Nephron (organoid): ENCODE measurements at regions not wholly inside any gene's neighbourhood (a gene's known extent, or its start where the extent isn't known, plus 50 kb on each side); places are given as distances from the start of the nearest gene placed in this dataset.
A peak's percentile ranks its signal among the peaks of the same experiment; 100 is the strongest.
"Not testable (repeated sequence)": the region's sequence is repeated elsewhere in the genome, so short reads cannot be mapped to it uniquely, and the experiment has no call there.

ENCODE experiments used
- H3K27ac Mint-ChIP-seq, 3 experiments: 2 replicates each; pipeline ENCODE4 v1.8.0; 2020; ENCODE audit warnings: mixed read lengths in 3 of 3, mild to moderate bottlenecking in 2 of 3, moderate library complexity in 1 of 3
- H3K27me3 Mint-ChIP-seq: 2 replicates; pipeline ENCODE4 v1.8.0; 2021; ENCODE audit warnings: low read depth, mild to moderate bottlenecking, moderate library complexity, mixed read lengths
- H3K36me3 Mint-ChIP-seq: 2 replicates; pipeline ENCODE4 v1.8.0; 2020; ENCODE audit warnings: low read depth, mixed read lengths
- H3K4me1 Mint-ChIP-seq: 2 replicates; pipeline ENCODE4 v1.8.0; 2020; ENCODE audit warnings: mixed read lengths
- H3K4me3 Mint-ChIP-seq, 3 experiments: 2 replicates each; pipeline ENCODE4 v1.8.0; 2020; ENCODE audit warnings: mild to moderate bottlenecking in 3 of 3, mixed read lengths in 3 of 3, moderate library complexity in 2 of 3
- H3K9me3 Mint-ChIP-seq: 2 replicates; pipeline ENCODE4 v1.8.0; 2020; ENCODE audit warnings: mixed read lengths
- CTCF ChIP-seq, 3 experiments: fragments of 200-600 bp; sonication (generic); IDR thresholded peaks; one replicate each; pipeline ENCODE4 v1.5.0; 2021; ENCODE audit warnings: antibody characterized with exemption in 3 of 3; ENCODE audit not compliant: unreplicated experiment in 3 of 3

- Mint-ChIP-seq H3K4me1 (peaks cover 49% of the 10 kb centered on the region), H3K9me3 (peaks cover 7% of the 10 kb centered on the region), H3K27ac (peak overlapping the region; percentile 78 to 98 (median 92)), H3K27me3 (no peaks in the 10 kb centered on the region), H3K4me3 (no peak overlapping the region), H3K36me3 (peaks cover 8% of the 10 kb centered on the region)
- no peak for TF ChIP-seq CTCF (IDR thresholded peaks at IDR 0.05; ENCODE audit: unreplicated experiment in 3 of 3)
Observed at GRCh38 chr2:43068631-43069517, 157.5 kb downstream of the ZFP36L2 start.

GRCh38 chr2:43068041-43068533 lies 158.3 kb downstream of the ZFP36L2 start:
- peak overlapping the region; percentile 78 to 98 (median 92) for H3K27ac Mint-ChIP-seq
- H3K27me3 Mint-ChIP-seq, result no peaks in the 10 kb centered on the region
- peaks cover 7% of the 10 kb centered on the region for H3K9me3 Mint-ChIP-seq
- H3K36me3 Mint-ChIP-seq, result peaks cover 8% of the 10 kb centered on the region
- H3K4me1 Mint-ChIP-seq, result peaks cover 41% of the 10 kb centered on the region
- H3K4me3 Mint-ChIP-seq, result no peak overlapping the region
- TF ChIP-seq CTCF (IDR thresholded peaks at IDR 0.05; ENCODE audit: unreplicated experiment in 3 of 3), result no peak

- peaks cover 8% of the 10 kb centered on the region for H3K36me3 Mint-ChIP-seq
- TF ChIP-seq CTCF (IDR thresholded peaks at IDR 0.05; ENCODE audit: unreplicated experiment in 3 of 3), result no peak
- H3K9me3 Mint-ChIP-seq, result peaks cover 7% of the 10 kb centered on the region
- peak overlapping the region; percentile 42 to 88 (median 51) for H3K27ac Mint-ChIP-seq
- H3K27me3 Mint-ChIP-seq, result no peaks in the 10 kb centered on the region
- H3K4me1 Mint-ChIP-seq, result peaks cover 37% of the 10 kb centered on the region
- no peak overlapping the region for H3K4me3 Mint-ChIP-seq
Observed at GRCh38 chr2:43067254-43068040, 159.0 kb downstream of the ZFP36L2 start.

GRCh38 chr2:43066541-43067253 lies 159.7 kb downstream of the ZFP36L2 start:
- H3K4me3 Mint-ChIP-seq, H3K27me3 Mint-ChIP-seq: not testable (repeated sequence)
- Mint-ChIP-seq H3K9me3 (peaks cover 11% of the 10 kb centered on the region), H3K4me1 (peaks cover 30% of the 10 kb centered on the region), H3K27ac (peak overlapping the region; percentile 17 to 88 (median 42)), H3K36me3 (peaks cover 12% of the 10 kb centered on the region)

GRCh38 chr2:43065871-43066270 lies 160.5 kb downstream of the ZFP36L2 start:
- Mint-ChIP-seq H3K4me3 (no peak overlapping the region), H3K36me3 (peaks cover 19% of the 10 kb centered on the region), H3K9me3 (peaks cover 18% of the 10 kb centered on the region), H3K4me1 (peaks cover 28% of the 10 kb centered on the region), H3K27me3 (no peaks in the 10 kb centered on the region), H3K27ac (peak overlapping the region; percentile 1 to 28 (median 17))
- TF ChIP-seq CTCF (IDR thresholded peaks at IDR 0.05; ENCODE audit: unreplicated experiment in 3 of 3), result no peak

GRCh38 chr2:43065036-43065435 lies 161.4 kb downstream of the ZFP36L2 start:
- Mint-ChIP-seq H3K27me3 (no peaks in the 10 kb centered on the region), H3K4me1 (peaks cover 23% of the 10 kb centered on the region), H3K36me3 (peaks cover 20% of the 10 kb centered on the region), H3K4me3 (no peak overlapping the region), H3K27ac (peak overlapping the region in 2 of 3 experiments; percentile 1 to 26), H3K9me3 (peaks cover 19% of the 10 kb centered on the region)
- no peak for TF ChIP-seq CTCF (IDR thresholded peaks at IDR 0.05; ENCODE audit: unreplicated experiment in 3 of 3)

- H3K9me3 Mint-ChIP-seq, result peaks cover 22% of the 10 kb centered on the region
- H3K27ac Mint-ChIP-seq, H3K4me3 Mint-ChIP-seq, H3K27me3 Mint-ChIP-seq: not testable (repeated sequence)
- H3K4me1 Mint-ChIP-seq, result peaks cover 33% of the 10 kb centered on the region
- H3K36me3 Mint-ChIP-seq, result peaks cover 20% of the 10 kb centered on the region
Observed at GRCh38 chr2:43063096-43063495, 163.3 kb downstream of the ZFP36L2 start.
